MCF 10A (cell line): ENCODE measurements at regions not wholly inside any gene's neighbourhood (a gene's known extent, or its start where the extent isn't known, plus 50 kb on each side); places are given as distances from the start of the nearest gene placed in this dataset.

ENCODE experiments used
- BruUV-seq: library from RNA; stranded (reverse); fragments of 400-500 nt; replicated peaks from 2 replicates; lab custom pipeline; 2021; lab: Mats Ljungman, UMichigan
- CTCF ChIA-PET: fragments of 300-600 bp; sonication (Branson Sonifier 250); formaldehyde crosslinking; extraction: SDS; loops from one replicate; lab custom pipeline; 2021; ENCODE audit warnings: antibody characterized with exemption, inconsistent platforms; lab: Yijun Ruan, JAX
- POLR2A ChIA-PET: fragments of 300-600, 350-650 bp; sonication (Branson Sonifier 250); formaldehyde crosslinking; extraction: SDS; loops from one replicate; lab custom pipeline; 2020; ENCODE audit warnings: antibody characterized with exemption, inconsistent platforms; lab: Yijun Ruan, JAX
- DNase-seq: peaks from one replicate; pipeline ENCODE4 v3.0.0-alpha.2; 2018; ENCODE audit not compliant: unreplicated experiment
- H3K27ac Mint-ChIP-seq: one replicate; pipeline ENCODE4 v1.8.0; 2022; ENCODE audit warnings: mild to moderate bottlenecking, low read depth, mixed read lengths; ENCODE audit not compliant: unreplicated experiment
- H3K27me3 Mint-ChIP-seq: one replicate; pipeline ENCODE4 v1.8.0; 2022; ENCODE audit warnings: mixed read lengths; ENCODE audit not compliant: insufficient read depth, unreplicated experiment
- H3K36me3 Mint-ChIP-seq: one replicate; pipeline ENCODE4 v1.8.0; 2022; ENCODE audit warnings: mild to moderate bottlenecking, moderate library complexity, mixed read lengths; ENCODE audit not compliant: insufficient read depth, unreplicated experiment
- H3K4me1 Mint-ChIP-seq: one replicate; pipeline ENCODE4 v1.8.0; 2022; ENCODE audit warnings: mixed read lengths; ENCODE audit not compliant: insufficient read depth, unreplicated experiment
- H3K4me3 Mint-ChIP-seq: one replicate; pipeline ENCODE4 v1.8.0; 2022; ENCODE audit warnings: mild to moderate bottlenecking, moderate library complexity, mixed read lengths; ENCODE audit not compliant: unreplicated experiment
- H3K9me3 Mint-ChIP-seq: one replicate; pipeline ENCODE4 v1.8.0; 2022; ENCODE audit warnings: mixed read lengths; ENCODE audit not compliant: unreplicated experiment
- intact Hi-C: fragments of 100-400 bp; cut with micrococcal nuclease; formaldehyde crosslinking; loops from 2 replicates; pipeline ENCODE4 v1.14.1; 2022
- TF ChIP-seq, protein P1 (sequence below): fragments of 200-600 bp; IDR thresholded peaks from one replicate; pipeline ENCODE4 v1.8.0; 2022; ENCODE audit warnings: antibody characterized with exemption, mild to moderate bottlenecking; ENCODE audit not compliant: unreplicated experiment

DNA sequence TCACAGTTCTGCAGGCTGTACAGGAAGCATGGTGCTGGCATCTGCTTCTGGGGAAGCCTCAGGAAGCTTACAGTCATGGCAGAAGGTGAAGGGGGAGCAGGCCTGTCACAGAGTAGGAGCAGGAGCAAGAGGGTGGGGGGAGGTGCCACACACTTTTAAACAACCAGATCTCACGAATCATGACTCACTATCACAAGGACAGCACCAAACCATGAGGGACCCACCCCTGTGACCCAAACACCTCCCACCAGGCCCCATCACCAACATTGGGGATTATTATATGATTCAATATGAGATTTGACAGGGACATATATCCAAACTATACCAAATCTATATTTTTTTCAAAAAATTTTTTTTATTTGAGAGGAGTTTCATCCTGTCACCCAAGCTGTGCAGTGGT, 51.0 kb upstream of the GLS start:
- CTCF ChIA-PET: no interaction called here
- TF ChIP-seq, protein P1, sequence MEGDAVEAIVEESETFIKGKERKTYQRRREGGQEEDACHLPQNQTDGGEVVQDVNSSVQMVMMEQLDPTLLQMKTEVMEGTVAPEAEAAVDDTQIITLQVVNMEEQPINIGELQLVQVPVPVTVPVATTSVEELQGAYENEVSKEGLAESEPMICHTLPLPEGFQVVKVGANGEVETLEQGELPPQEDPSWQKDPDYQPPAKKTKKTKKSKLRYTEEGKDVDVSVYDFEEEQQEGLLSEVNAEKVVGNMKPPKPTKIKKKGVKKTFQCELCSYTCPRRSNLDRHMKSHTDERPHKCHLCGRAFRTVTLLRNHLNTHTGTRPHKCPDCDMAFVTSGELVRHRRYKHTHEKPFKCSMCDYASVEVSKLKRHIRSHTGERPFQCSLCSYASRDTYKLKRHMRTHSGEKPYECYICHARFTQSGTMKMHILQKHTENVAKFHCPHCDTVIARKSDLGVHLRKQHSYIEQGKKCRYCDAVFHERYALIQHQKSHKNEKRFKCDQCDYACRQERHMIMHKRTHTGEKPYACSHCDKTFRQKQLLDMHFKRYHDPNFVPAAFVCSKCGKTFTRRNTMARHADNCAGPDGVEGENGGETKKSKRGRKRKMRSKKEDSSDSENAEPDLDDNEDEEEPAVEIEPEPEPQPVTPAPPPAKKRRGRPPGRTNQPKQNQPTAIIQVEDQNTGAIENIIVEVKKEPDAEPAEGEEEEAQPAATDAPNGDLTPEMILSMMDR: no peak

More for the DNA sequence above, 51.0 kb upstream of the GLS start:
- intact Hi-C loops: no loop called here
- H3K27ac Mint-ChIP-seq: no peak overlapping the region
- POLR2A ChIA-PET: no interaction called here
- no peaks in the 10 kb centered on the region for H3K27me3 Mint-ChIP-seq
- DNase-seq: no peak
- H3K36me3 Mint-ChIP-seq: no peaks in the 10 kb centered on the region
- H3K4me1 Mint-ChIP-seq: peaks cover 4% of the 10 kb centered on the region
- no peaks in the 10 kb centered on the region for H3K9me3 Mint-ChIP-seq
- H3K4me3 Mint-ChIP-seq: no peak overlapping the region
- no TSS peak for BruUV-seq
